B cell (primary cell): ENCODE measurements at regions not wholly inside any gene's neighbourhood (a gene's known extent, or its start where the extent isn't known, plus 50 kb on each side); places are given as distances from the start of the nearest gene placed in this dataset.

Experiments used
- ATAC-seq: fragments of 200-7000 bp; cut with Tn5 transposase; one replicate; pipeline ENCODE4 v1.10.0; 2021; ENCODE audit warnings: low read depth, mild to moderate bottlenecking, moderate number of reproducible peaks, moderate library complexity
- CTCF ChIA-PET: fragments of 350-600 bp; sonication (Branson Sonifier 250); formaldehyde crosslinking; loops from one replicate; lab custom pipeline; 2021; ENCODE audit warnings: antibody characterized with exemption, inconsistent platforms; lab: Charles Lee
- POLR2A ChIA-PET: fragments of 350-600 bp; sonication (Branson Sonifier 250); formaldehyde crosslinking; loops from one replicate; lab custom pipeline; 2021; ENCODE audit warnings: antibody characterized with exemption; lab: Charles Lee
- DNase-seq: peaks from one replicate; pipeline ENCODE4 v3.0.0; 2013
- H2AFZ ChIP-seq: 2 replicates; pipeline ENCODE4 v1.6.1; 2012; ENCODE audit warnings: mild to moderate bottlenecking, low read depth, low read length; ENCODE audit not compliant: insufficient read depth, poor library complexity, severe bottlenecking
- H3K27ac ChIP-seq, 2 donors: 1 replicate in 1 of 2; 2 replicates in 1 of 2; pipeline ENCODE4 v1.5.1; 2012 to 2013; ENCODE audit warnings: low read length in 2 of 2, mild to moderate bottlenecking in 2 of 2, moderate library complexity in 1 of 2
- H3K27me3 ChIP-seq, 4 experiments: fragments of 200-600 bp in 1 of 4; sonication (generic) in 1 of 4; replicated peaks in 1 of 4; 1 replicate in 2 of 4; 2 replicates in 2 of 4; pipeline versions ENCODE4 v1.6.1 to v1.7.0; 2013 to 2016; ENCODE audit warnings: low read length in 3 of 4, mild to moderate bottlenecking in 2 of 4, mixed read lengths in 1 of 4, moderate library complexity in 1 of 4; ENCODE audit not compliant: insufficient read depth in 4 of 4, control insufficient read depth in 3 of 4; ENCODE audit errors: control extremely low read depth in 1 of 4
- H3K36me3 ChIP-seq, 2 experiments: replicated peaks in 1 of 2; 1 replicate in 1 of 2; 2 replicates in 1 of 2; pipeline versions ENCODE4 v1.6.1 to v1.7.1; 2013; ENCODE audit warnings: low read length in 1 of 2; ENCODE audit not compliant: insufficient read depth in 2 of 2, control insufficient read depth in 1 of 2; ENCODE audit errors: control extremely low read depth in 1 of 2, extremely low read depth in 1 of 2
- H3K4me1 ChIP-seq, 2 donors: fragments of 200-600 bp in 1 of 2; sonication (generic) in 1 of 2; 1 replicate in 1 of 2; 2 replicates in 1 of 2; pipeline versions ENCODE4 v1.5.1 to v1.6.1; 2013 to 2017; ENCODE audit warnings: low read length in 2 of 2; ENCODE audit not compliant: control insufficient read depth in 2 of 2, insufficient read depth in 2 of 2
- H3K4me2 ChIP-seq: replicated peaks from 2 replicates; pipeline ENCODE3; 2012; ENCODE audit warnings: mild to moderate bottlenecking, low read depth, low read length; ENCODE audit not compliant: poor library complexity, severe bottlenecking
- H3K4me3 ChIP-seq, 5 experiments: fragments of 200-600 bp in 1 of 5; sonication (generic) in 1 of 5; 1 replicate in 3 of 5; 2 replicates in 2 of 5; pipeline versions ENCODE4 v1.5.1 to v1.7.0; 2011 to 2016; ENCODE audit warnings: low read length in 4 of 5, mild to moderate bottlenecking in 4 of 5, low read depth in 2 of 5, control low read depth in 1 of 5, moderate library complexity in 1 of 5; ENCODE audit not compliant: insufficient read depth in 1 of 5; ENCODE audit errors: control extremely low read depth in 1 of 5, extremely low read depth in 1 of 5
- H3K79me2 ChIP-seq: fragments of 200-600 bp; sonication (generic); one replicate; pipeline ENCODE4 v1.6.0; 2016; ENCODE audit warnings: low read length; ENCODE audit not compliant: control insufficient read depth, insufficient read depth
- H3K9ac ChIP-seq: fragments of 200-600 bp; sonication (generic); 2 replicates; pipeline ENCODE4 v1.6.1; 2017; ENCODE audit warnings: mild to moderate bottlenecking, low read length, moderate library complexity
- H3K9me3 ChIP-seq, 3 donors: one replicate each; pipeline versions ENCODE4 v1.6.1 to v1.7.1; 2013; ENCODE audit warnings: low read length in 2 of 3; ENCODE audit not compliant: control insufficient read depth in 2 of 3, insufficient read depth in 1 of 3; ENCODE audit errors: control extremely low read depth in 1 of 3
- H4K20me1 ChIP-seq: 2 replicates; pipeline ENCODE4 v1.6.0; 2012; ENCODE audit warnings: mild to moderate bottlenecking, low read length; ENCODE audit not compliant: insufficient read depth, control insufficient read depth, poor library complexity, severe bottlenecking
- H3K27ac Mint-ChIP-seq: one replicate; pipeline ENCODE4 v1.8.0; 2021; ENCODE audit warnings: mixed read lengths
- H3K27me3 Mint-ChIP-seq: one replicate; pipeline ENCODE4 v1.8.0; 2021; ENCODE audit warnings: mixed read lengths
- H3K4me1 Mint-ChIP-seq: one replicate; pipeline ENCODE4 v1.8.0; 2021; ENCODE audit warnings: mixed read lengths
- H3K4me3 Mint-ChIP-seq: one replicate; pipeline ENCODE4 v1.8.0; 2021; ENCODE audit warnings: mixed read lengths
- H3K9me3 Mint-ChIP-seq: one replicate; pipeline ENCODE4 v1.8.0; 2022; ENCODE audit warnings: mixed read lengths; ENCODE audit not compliant: insufficient read depth
- CTCF ChIP-seq: fragments of 200-600 bp; IDR thresholded peaks from one replicate; pipeline ENCODE4 v1.8.0; 2022; ENCODE audit warnings: antibody characterized with exemption, mild to moderate bottlenecking
- EZH2 ChIP-seq: IDR thresholded peaks from 2 replicates; pipeline ENCODE4 v1.6.1; 2012; ENCODE audit warnings: borderline replicate concordance, low read depth, mild to moderate bottlenecking, moderate library complexity, low read length; ENCODE audit not compliant: insufficient read depth, poor library complexity, severe bottlenecking
- WGBS: methylation state at CpG from one replicate; pipeline ENCODE4 v1.1.5; 2013; ENCODE audit warnings: missing lambda C conversion rate; ENCODE audit not compliant: insufficient coverage; 5-methylcytosine and 5-hydroxymethylcytosine counted together
- intact Hi-C: fragments of 100-400 bp; cut with micrococcal nuclease; formaldehyde crosslinking; loops from one replicate; pipeline ENCODE4 v1.10.0; 2022

- no peak overlapping the region for H3K27ac Mint-ChIP-seq
- Histone ChIP-seq H2AFZ (no peak overlapping the region), H3K4me2 (no peak overlapping the region), H3K4me1 (no peaks in the 10 kb centered on the region), H3K4me3 (no peak overlapping the region), H3K27me3 (no peaks in the 10 kb centered on the region), H3K9ac (no peak overlapping the region), H3K36me3 (no peaks in the 10 kb centered on the region), H3K9me3 (peaks cover 0 to 3% (median 0%) of the 10 kb centered on the region in 3 donors), H3K79me2 (no peaks in the 10 kb centered on the region), H4K20me1 (no peaks in the 10 kb centered on the region), H3K27ac (no peak overlapping the region)
- ChIA-PET POLR2A (no interaction called here), CTCF (no interaction called here)
- DNase-seq (no peak), ATAC-seq (no peak)
- intact Hi-C loops = no loop called here
- no peaks in the 10 kb centered on the region for H3K27me3 Mint-ChIP-seq
- no peaks in the 10 kb centered on the region for H3K9me3 Mint-ChIP-seq
- H3K4me1 Mint-ChIP-seq = no peaks in the 10 kb centered on the region
- TF ChIP-seq CTCF (no peak), EZH2 (no peak)
- H3K4me3 Mint-ChIP-seq = no peak overlapping the region
Observed at GRCh38 chr18:33814546-33814945, 236.5 kb downstream of the ASXL3 start.

GRCh38 chr18:33812186-33812585 is 234.2 kb downstream of the ASXL3 start:
- Histone ChIP-seq H3K27me3 (no peaks in the 10 kb centered on the region), H3K9me3 (no peaks in the 10 kb centered on the region), H3K9ac (no peak overlapping the region), H3K27ac (no peak overlapping the region), H2AFZ (no peak overlapping the region), H3K4me2 (no peak overlapping the region), H4K20me1 (no peaks in the 10 kb centered on the region), H3K4me3 (no peak overlapping the region), H3K4me1 (no peaks in the 10 kb centered on the region), H3K36me3 (no peaks in the 10 kb centered on the region), H3K79me2 (no peaks in the 10 kb centered on the region)
- TF ChIP-seq CTCF = no peak
- no peak for TF ChIP-seq EZH2
- no peak for DNase-seq
- Mint-ChIP-seq H3K27ac (no peak overlapping the region), H3K4me1 (no peaks in the 10 kb centered on the region), H3K4me3 (no peak overlapping the region), H3K9me3 (no peaks in the 10 kb centered on the region), H3K27me3 (no peaks in the 10 kb centered on the region)
- no peak for ATAC-seq
- ChIA-PET CTCF (no interaction called here), POLR2A (no interaction called here)
- 86% methylated on average over 1 of the region's 2 CpGs for WGBS
- intact Hi-C loops = no loop called here
